GM18858 (cell line): ENCODE measurements at regions not wholly inside any gene's neighbourhood (a gene's known extent, or its start where the extent isn't known, plus 50 kb on each side); places are given as distances from the start of the nearest gene placed in this dataset.
"Not testable (repeated sequence)": the region's sequence is repeated elsewhere in the genome, so short reads cannot be mapped to it uniquely, and the experiment has no call there.

Experiments used
- ATAC-seq: cut with Tn5 transposase; IDR thresholded peaks from one replicate; pipeline ENCODE4 v1.9.1; 2021; ENCODE audit not compliant: unreplicated experiment

DNA sequence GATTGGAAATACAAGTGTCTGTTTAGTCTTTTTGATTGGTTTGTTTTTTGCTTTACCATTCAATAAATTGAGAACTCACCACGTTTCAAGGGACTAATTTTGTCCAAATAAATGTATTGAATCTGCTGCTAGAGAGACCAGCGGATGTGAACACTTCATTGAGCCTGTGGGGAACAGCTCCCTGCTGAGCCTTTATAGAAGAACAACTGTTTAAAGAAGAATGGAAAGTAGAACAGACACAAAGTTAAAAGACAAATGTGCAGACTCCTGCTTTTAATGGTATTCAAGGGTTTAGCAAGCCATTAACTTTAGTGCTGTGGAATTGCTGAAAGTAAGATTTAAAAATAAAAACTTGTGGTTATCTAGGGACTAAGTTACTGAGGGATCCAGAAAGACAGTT, 817.7 kb upstream of the B3GALT2 start:
- no peak for ATAC-seq

DNA sequence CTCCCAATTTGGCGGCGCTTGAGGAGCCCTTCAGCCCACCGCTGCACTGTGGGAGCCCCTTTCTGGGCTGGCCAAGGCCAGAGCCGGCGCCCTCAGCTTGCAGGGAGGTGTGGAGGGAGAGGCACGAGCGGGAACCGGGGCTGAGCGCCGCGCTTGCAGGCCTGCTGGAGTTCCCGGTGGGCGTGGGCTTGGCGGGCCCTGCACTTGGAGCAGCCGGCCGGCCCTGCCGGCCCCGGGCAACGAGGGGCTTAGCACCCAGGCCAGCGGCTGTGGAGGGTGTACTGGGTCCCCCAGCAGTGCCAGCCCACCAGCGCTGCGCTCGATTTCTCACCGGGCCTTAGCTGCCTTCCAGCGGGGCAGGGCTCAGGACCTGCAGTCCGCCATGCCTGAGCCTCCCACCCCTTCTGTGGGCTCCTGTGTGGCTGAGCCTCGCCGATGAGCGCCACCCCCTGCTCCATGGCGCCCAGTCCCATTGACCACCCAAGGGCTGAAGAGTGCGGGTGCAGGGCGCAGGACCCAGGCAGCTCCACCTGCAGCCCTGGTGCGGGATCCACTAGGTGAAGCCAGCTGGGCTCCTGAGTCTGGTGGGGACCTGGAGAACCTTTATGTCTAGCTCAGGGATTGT, 815.4 kb upstream of the B3GALT2 start:
- ATAC-seq: not testable (repeated sequence)

DNA sequence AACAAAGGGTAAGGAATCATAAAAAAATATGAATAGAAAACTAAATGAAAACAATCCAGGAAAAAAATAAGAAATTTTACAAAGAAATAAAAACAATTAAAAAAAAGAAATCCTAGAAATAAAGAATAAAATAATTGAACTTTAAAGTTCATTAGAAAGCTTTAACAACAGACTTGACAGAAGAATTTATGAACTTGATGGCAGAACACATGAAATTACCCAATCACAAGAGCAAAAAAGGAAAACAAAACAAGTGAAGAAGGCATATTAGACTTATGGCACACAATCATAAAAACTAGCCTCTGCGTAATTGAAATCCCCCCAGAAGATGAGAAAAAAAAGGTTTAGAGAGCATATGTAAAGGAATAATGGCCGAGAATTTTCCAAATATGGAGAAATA, 802.5 kb upstream of the B3GALT2 start:
- no peak for ATAC-seq

DNA sequence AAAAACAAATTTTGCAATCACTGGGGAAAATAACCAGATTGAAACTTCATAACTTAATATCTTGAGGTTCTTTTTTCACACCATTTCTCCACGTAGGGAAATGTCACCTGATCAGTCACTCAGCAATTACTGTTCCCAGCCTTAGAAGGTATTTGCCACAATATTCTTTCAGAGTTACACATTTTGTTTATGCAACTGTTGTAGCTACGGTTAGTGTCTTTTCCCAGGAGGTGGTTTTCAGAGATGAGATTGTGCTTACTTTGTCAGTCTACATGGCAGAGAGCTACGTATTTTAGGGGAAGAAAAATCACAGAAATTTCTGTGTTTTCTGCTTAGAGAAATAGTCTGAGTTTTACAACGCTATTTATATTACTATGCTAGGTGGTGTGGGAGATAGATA, 792.8 kb upstream of the B3GALT2 start:
- no peak for ATAC-seq

DNA sequence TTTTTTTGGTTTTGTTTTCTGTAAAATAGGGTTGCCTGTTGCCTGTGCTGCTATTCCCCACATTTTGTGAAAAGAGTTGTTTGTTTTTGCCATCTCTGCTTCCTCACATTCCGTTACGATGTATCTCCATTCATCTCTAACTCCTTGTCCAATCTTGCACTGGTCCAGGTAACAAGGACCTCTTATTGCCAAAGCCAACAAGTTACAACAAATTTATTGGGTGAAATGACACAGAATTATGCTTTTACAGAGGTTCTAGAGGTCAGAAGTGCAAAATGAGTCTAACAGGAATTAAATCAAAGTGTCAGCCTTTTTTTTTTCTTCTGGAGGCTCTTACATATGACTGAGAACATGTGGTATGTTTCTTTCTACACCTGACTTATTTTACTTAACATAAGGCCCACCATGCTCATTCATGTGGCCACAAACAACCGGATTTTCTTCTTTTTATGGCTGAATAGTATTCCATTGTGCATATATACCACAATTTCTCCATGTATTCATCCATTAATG, 787.9 kb upstream of the B3GALT2 start:
- ATAC-seq: no peak

DNA sequence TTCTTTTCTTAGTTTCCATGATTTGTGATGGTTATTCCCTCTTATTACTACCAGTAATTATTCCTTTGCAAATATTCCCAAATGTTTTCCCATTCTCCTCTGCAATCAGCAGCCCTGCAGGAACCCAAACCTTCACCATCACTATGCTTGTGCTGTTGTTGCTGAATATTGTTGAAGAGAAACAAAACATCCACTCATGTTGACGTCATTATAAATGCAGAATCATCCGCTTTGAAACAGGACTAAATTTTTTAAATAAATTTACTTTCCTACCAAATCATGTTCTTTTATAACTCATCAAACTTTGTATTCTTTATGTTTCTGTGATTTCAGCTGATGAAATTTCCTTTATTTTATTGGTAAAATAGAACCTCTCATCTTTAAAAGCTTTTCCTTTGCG, 787.0 kb upstream of the B3GALT2 start:
- ATAC-seq: no peak

DNA sequence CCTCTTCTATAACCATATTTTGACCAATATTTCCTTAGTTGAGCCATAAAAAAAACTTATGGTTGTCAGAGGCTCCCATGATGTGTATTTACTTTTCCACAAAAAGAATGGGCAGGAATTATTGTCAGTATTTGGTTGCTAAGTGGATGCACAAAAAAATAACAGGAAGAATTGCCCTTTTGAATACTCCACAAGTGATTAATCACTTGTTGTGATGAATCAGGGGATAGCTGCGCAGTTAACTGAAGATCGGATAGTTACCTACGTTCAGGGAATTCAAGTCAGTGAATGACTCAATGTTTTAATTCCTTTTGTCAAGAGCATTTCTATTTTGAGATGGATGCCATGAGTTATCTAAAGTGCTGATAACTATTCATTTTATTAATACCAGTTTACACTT, 785.2 kb upstream of the B3GALT2 start:
- no peak for ATAC-seq

DNA sequence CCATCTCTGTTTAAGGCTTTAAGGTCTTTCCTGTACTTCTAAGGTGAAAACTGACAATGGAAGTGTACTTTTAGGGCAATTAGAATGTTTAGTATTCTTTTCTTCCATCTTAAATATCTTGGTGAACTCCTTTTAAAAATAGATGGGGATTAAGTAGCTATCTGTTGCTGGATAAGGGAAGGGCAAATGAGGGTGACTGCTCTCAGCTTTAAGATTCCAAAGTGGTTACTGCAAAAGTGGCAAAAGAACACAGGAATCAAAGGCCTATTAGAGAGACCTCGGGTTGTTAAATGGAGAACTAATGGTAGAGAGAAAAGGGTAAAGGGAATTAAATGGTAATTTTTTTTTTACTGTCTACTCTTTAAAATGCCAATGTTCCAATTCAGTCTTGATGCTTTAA, 774.1 kb upstream of the B3GALT2 start:
- ATAC-seq: no peak

DNA sequence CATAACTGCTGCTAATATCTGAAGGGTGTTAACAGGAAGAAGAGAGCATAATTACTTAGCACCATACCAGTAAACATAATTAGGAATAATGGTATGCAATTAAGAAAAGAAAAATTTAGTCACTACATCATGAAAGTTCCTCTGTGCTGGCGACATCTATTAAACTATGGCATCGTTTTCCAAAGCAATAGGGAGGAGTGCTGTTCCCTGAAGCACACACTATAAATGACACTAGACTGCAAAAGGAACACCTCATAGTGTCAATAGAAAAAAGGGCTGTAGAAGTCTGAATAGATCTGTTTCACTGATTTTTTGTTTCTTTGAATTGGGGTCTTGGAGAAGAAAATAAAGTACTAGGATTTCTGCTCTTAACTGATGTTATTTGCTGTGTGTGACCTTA, 773.6 kb upstream of the B3GALT2 start:
- ATAC-seq: no peak

DNA sequence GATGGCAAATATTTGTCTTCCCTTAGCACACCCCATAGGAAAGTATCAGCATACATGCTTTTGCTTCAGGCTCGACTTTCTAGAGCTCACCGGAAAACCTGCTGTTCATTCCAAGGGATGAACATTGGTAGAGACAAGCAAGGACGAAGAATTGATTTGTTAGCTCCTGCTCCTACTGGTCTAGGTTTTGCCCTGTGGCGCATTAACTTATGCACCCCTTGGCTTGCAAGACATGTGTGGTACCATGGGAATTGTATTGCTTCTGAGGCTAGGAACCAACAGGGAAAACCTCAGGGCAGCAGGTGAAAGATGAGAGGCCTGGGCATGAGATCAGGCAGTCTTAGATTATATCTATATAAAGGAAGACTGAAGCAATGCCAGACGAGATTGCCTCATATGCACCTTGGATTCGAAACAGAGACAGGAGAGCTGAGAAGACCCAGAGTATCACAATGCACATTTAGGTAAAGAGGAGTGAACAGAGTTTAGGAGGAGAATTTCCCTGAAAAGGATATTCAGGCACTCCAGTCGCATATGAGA, 771.2 kb upstream of the B3GALT2 start:
- no peak for ATAC-seq

DNA sequence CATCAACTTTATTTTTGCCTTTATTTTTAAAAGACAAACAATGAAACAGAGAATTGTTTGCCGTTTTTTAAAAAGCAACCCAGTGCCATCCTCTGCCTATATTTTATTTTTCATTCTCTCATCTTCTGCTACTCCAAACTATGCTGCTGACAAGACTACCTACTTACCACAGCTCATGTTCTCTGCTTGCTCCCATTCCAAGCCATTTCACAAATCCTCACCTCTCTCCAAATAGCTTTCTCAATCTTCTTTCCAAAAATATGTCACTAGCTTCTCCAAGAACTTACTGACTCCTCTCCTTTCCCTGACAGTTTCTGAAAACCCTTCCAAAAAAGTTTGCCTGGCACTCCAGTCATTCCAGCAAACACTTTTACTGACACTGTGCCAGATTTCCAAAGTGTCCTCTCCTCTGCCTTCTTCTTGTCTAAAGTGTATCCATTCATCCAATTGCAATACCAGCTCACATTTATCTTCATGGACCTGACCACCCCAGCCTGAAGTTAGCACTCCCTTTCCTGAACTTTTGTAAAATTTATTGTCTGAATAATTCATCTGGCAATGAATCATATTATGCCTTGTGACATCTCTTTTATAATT, 766.5 kb upstream of the B3GALT2 start:
- no peak for ATAC-seq

DNA sequence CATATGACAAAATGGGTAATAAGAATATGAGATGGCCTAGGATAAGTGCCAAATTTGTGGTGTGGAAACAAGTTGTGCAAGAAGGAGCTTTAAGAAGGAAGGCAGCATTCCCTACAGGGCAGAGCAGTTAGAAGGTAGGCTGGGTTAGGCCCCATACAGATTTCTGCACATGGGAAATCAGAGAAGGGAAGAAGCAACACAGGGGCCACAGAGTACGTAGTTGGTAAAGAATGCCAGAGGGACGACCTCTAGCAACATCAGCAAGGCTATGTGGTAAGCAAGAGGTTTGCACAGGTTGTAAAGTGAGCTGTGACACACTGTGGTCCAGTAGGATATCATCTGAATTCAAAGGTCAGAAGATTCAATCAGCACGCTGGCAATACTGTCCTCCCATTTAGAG, 765.6 kb upstream of the B3GALT2 start:
- ATAC-seq: no peak

DNA sequence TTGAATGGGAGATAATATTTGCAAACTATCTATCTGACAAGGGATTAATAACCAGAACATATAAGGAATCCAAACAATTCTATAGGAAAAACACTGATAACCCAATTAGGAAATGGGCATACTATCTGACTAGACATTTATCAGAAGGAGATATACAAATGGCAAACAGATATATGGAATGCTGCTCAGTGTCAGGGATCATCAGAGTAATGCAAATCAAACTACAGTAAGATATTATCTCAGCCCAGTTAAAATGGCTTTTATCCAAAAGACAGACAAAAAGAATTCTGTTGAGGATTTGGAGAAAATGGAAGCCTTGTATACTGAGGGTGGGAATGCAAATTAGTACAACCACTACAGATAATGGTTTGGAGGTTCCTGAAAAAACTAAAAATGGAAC, 758.0 kb upstream of the B3GALT2 start:
- no peak for ATAC-seq

DNA sequence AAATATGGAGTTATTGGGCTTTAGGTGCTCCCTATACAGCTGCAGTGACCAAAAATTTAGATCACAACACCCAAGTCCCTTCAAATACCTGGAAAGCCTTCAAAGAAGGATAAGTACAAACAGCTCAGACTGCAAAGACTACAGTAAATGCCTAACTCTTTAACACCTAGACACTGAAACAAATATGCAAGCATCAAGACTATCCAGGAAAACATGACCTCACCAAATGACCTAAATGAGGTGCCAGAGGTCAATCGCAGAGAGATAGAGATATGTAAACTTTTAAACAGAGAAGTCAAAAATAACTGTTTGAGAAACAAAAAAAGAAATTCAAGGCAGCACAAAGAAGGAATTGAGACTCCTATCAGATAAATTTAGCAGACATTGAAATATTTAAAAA, 753.8 kb upstream of the B3GALT2 start:
- ATAC-seq: no peak

DNA sequence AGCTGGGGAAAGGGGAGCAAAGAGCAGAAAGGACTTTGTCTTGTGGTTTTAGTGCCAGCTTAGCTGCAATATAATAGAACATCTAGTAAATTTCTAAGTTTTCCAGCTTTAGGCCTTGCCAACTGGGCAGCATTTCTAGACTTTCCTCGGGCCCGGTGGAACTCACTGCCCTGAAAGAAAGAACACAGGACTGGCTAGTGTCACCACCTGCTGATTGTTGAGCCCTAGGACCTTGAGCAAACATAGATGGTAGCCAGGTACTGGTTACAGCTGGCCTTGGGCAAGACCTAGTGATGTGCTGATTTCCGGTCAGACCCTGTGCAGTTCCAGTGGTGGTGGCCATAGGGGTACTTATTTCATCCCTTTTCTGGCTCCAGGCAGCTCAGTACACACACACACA, 753.2 kb upstream of the B3GALT2 start:
- ATAC-seq: no peak

DNA sequence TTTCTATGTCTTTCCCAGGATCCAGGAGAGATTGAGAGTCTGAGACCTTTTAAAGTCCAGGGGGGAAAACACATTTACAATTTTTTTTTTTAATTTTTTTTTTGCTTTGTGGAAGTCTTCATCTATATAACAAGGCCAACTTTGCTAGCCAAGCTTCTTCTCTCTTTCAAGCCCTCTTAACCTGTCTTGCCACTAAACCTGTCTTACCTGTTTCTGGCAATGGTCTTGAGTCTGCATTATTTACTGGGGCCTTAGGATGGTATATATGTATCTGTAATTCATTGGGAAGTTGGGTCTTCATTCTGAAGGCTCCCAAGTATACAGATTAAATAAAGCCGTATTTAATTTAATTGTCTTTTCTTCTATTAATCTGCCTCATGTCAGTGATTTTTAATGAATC, 750.9 kb upstream of the B3GALT2 start:
- no peak for ATAC-seq

DNA sequence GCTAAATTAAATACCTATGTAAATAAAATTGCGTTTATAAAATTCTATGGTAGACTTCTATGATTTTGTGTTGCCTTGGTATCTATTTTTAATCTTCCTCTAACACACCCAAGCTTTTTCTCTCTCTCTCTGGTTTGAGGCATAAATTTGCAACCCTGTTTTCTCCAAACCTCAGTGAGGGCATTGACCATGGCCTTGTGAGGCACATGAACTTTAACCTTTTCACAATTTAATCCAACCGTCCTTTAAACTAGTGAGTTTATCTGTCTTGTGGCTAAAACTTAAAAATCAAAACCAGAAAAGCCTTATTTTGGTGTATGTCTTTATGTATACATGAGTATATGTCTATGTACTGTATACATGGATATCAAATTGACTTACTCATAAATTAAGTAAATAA, 746.6 kb upstream of the B3GALT2 start:
- no peak for ATAC-seq

DNA sequence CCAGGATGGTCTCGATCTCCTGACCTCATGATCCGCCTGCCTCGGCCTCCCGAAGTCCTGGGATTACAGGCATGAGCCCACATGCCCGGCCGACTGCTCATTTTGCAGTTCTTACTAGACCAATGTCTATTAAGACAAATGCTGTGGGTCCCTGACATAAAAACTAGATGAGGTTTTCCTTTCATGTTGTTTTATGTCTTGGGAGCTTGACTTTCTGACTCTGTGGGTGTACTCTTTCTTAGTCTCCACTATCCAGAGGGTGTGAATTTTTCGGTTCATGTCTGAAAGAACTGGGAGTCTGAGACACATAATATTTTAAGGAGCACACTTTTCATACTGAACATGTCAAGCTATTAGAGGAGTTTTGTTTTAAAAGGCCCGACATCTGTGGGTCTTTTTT, 744.9 kb upstream of the B3GALT2 start:
- ATAC-seq: no peak

DNA sequence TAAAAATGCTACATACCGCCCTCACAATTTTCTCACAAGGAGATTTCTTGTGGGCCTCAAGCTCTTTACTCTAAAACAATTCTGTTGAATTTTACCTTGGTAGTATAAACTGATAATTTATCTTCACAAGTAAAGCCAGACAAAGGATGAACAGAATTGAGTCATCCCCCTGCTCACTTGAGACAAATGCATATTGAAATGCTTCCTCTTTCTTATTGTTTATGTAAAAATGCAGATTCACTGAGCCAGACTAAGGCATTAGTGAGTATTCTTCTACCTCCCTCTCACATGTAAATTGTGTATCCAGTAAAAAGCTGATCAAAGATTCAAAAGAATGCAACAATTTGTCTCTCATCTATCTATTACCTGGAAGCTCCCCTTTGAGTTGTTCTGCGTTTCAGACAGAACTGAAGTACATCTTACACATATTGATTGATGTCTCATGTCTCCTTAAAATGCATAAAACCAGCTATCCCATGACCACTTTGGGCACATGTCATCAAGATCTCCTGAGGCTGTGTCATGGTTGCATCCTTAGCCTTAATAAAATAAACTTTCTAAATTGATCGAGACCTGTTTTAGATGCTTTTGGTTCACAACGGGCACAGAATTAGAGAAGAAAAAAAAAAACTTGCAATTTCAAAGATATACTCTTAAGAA, 743.1 kb upstream of the B3GALT2 start:
- ATAC-seq: no peak

DNA sequence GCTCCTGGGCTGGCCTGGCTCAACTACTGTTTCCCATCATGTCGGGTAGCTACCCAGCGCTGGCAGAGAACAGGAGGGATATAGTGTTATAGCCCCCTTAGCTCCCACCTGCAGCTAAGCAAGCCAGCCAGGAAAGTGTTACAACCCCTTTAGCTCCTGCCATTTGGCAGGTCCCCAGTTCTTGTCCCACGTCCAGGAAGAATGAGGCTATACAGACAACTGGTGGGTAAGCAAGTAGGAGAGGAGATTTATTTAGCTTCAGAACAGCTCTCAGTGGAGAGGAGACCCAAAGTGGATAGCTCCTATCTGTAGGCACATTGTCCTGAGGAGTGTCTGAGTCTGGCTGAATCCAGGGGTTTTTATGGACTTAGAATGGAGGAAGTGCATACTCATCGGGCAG, 741.1 kb upstream of the B3GALT2 start:
- no peak for ATAC-seq

DNA sequence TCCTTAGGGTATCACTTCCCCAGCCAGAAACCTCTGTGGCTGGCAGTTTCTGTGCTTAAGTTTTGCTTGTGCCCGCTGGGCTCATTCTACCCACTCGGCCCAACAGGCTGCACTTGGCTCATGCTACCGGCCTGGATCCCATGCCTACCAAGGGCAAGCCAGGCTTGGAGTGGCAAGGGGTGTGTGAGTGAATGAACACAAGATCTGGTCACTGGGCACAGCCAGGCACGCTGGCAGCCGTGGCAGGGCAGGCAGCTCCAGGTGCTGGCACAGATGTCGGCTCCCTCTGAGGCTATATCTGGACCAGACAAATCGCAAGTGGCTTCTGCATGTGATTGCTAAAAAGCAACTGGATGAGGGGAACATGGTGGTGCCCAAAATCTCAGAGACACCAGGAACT, 740.5 kb upstream of the B3GALT2 start:
- ATAC-seq: no peak

DNA sequence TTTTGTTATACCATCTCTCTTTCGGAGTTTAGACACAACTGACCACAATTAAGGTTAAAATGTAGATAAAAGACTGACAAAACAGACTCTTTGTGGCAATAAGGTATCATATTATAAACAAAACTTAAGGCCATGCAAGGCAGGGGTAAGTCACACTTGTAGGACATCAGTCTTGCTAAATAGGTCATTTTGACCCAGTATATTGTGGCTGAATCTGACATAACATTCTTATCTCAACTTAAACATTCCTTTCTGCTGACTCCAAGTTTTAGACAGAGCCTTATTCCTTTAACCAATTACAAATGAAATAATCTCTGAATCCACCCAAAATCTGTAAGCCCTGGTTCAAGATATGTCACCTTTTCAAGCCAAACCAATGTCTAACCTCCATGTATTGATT, 733.4 kb upstream of the B3GALT2 start:
- no peak for ATAC-seq
